ENCODE measurements at regions not wholly inside any gene's neighbourhood (a gene's known extent, or its start where the extent isn't known, plus 50 kb on each side); places are given as distances from the start of the nearest gene placed in this dataset.

GRCh38 chr1:177849130-177849529 is 120.7 kb downstream of the SEC16B start:
- no peak for TF ChIP-seq CTCF (conservative IDR thresholded peaks at IDR 0.05; ENCODE audit: low read length)
- no peak for TF ChIP-seq EZH2phosphoT487 (IDR thresholded peaks at IDR 0.05; ENCODE audit: borderline replicate concordance, low read depth, low read length)

Measured in OCI-LY7 (cell line).